ENCODE measurements at regions not wholly inside any gene's neighbourhood (a gene's known extent, or its start where the extent isn't known, plus 50 kb on each side); places are given as distances from the start of the nearest gene placed in this dataset.

DNA sequence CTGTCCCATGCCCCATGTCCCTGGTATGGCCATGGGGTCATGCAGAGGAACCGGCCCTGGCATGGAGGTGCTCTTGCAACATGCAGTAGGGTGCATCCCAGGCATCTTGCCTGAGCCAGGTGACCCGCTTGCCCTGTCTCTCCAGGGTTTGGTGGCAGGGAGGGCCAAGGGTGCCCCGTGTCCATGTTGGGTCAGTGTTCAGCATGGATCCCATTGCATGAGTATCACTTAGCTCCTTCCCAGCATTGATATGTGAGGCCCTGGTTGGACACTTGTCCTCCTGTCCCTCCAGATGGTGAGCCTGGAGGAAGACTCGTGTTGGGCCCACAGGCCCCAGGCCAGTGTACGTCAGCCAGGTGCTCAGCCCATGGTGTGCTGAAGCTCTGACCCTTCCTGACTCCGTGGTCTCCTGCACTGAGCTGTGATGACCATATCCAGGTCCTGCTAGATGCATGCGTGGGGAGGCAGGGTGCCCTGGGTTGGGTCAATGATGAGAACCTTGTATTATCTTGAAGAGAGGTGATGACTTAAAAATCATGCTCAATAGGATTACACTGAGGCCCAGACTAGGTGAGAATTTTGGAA is 205.0 kb downstream of the UBE3A start:
- DNase-seq (ENCODE audit: low read depth) = no peak
- TF ChIP-seq, protein P1, sequence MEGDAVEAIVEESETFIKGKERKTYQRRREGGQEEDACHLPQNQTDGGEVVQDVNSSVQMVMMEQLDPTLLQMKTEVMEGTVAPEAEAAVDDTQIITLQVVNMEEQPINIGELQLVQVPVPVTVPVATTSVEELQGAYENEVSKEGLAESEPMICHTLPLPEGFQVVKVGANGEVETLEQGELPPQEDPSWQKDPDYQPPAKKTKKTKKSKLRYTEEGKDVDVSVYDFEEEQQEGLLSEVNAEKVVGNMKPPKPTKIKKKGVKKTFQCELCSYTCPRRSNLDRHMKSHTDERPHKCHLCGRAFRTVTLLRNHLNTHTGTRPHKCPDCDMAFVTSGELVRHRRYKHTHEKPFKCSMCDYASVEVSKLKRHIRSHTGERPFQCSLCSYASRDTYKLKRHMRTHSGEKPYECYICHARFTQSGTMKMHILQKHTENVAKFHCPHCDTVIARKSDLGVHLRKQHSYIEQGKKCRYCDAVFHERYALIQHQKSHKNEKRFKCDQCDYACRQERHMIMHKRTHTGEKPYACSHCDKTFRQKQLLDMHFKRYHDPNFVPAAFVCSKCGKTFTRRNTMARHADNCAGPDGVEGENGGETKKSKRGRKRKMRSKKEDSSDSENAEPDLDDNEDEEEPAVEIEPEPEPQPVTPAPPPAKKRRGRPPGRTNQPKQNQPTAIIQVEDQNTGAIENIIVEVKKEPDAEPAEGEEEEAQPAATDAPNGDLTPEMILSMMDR (IDR thresholded peaks at IDR 0.05; ENCODE audit: control insufficient read depth, insufficient read depth, low read depth, low read length, missing control alignments) = no peak
- H3K4me3 ChIP-seq (ENCODE audit: control insufficient read depth, low read depth, low read length) = no peak overlapping the region

DNA sequence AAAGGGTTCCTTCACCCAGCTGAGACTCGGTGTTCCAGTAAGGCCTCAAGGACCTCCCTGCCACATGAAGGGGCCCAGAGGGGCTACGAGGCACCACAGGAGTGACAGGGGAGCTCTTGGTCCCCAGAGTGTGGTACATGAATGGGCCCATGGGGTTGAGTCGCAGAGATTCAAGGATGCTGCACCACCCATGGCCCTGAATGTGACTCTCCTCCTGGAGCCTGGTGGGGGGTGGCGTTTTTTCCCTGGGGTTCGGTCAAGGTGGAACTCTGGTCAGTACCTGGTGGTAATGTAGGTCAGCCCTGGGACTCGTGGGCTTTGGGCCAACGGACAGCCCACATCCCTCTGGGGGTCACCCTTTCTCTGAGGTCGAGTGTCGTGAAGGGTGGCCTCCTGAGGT is 204.0 kb downstream of the UBE3A start:
- DNase-seq (ENCODE audit: low read depth) = no peak
- H3K4me3 ChIP-seq (ENCODE audit: control insufficient read depth, low read depth, low read length) = no peak overlapping the region
- TF ChIP-seq, protein P1 (IDR thresholded peaks at IDR 0.05; ENCODE audit: control insufficient read depth, insufficient read depth, low read depth, low read length, missing control alignments) = no peak

DNA sequence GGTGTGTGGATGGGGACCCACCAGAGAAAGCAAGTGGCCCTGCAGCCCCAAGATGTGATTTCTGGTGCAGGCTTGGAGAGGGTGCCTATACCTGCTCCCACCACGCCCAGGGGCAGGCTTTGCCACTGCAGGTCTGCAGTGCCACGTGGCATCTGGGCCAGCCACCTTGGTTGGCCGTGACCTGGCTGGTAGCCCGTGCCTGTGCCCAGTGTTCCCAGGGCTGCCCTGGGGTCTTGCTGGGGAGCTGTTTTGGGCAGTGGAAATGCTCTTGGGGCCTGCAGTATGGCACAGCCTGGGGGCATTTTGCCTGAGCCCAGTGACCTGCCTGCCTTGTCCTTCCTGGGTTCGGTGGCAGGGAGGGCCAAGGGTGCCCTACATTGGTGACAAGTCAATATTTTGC is 203.4 kb downstream of the UBE3A start:
- no peak for DNase-seq (ENCODE audit: low read depth)
- TF ChIP-seq, protein P1 (IDR thresholded peaks at IDR 0.05; ENCODE audit: control insufficient read depth, insufficient read depth, low read depth, low read length, missing control alignments) = no peak
- H3K4me3 ChIP-seq (ENCODE audit: control insufficient read depth, low read depth, low read length) = no peak overlapping the region

DNA sequence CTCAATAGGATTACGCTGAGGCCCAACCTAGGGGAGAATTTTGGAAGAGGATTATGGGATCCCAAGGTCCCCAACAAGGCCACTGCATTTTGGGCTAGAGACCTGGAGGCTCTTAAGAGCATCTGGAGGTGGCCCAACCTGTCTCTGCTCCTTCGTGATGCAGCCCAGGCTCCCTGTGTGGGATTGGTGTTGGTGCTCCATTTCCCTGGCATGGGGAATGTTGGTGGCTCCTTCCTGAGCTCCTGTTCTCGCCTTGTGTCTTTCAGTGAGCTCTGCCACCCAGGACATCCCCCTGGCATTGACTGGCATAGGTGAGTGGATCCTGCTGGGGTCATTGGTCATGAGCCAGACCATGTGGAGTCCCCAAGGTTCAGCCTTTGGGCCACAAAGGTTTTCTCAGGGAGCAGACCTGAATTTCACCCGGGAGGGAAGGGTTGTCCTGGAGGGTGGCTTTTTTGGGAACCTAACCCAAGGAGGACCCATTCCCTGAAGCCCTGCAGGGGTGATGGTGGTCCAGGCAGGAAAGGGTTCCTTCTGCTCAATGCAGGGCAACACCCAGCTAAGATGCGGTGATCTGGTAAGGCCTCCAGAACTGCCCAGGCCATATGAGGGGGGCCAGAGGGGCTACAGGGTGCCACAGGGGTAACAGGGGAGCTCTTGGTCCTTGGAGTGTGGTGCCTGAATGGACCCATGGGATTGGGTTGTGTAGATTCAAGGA is 202.5 kb downstream of the UBE3A start:
- TF ChIP-seq, protein P1 (IDR thresholded peaks at IDR 0.05; ENCODE audit: control insufficient read depth, insufficient read depth, low read depth, low read length, missing control alignments) = no peak
- no peak for DNase-seq (ENCODE audit: low read depth)
- H3K4me3 ChIP-seq (ENCODE audit: control insufficient read depth, low read depth, low read length) = no peak overlapping the region

DNA sequence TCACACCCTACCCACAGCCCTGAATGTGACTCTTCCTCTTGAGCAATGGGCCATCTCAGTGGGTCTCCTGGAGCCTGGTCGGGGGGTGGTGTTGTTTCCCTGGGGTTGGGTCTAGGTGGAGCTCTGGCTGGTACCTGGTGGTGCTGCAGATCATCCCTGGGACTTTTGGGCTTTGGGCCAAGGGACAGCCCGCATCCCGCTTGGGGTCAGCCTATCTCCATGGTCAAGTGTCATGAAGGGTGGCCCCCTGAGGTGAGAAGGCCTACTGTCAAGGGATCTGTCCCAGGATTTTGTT is 202.0 kb downstream of the UBE3A start:
- DNase-seq (ENCODE audit: low read depth) = no peak
- TF ChIP-seq, protein P1 (IDR thresholded peaks at IDR 0.05; ENCODE audit: control insufficient read depth, insufficient read depth, low read depth, low read length, missing control alignments) = no peak
- H3K4me3 ChIP-seq (ENCODE audit: control insufficient read depth, low read depth, low read length) = no peak overlapping the region

DNA sequence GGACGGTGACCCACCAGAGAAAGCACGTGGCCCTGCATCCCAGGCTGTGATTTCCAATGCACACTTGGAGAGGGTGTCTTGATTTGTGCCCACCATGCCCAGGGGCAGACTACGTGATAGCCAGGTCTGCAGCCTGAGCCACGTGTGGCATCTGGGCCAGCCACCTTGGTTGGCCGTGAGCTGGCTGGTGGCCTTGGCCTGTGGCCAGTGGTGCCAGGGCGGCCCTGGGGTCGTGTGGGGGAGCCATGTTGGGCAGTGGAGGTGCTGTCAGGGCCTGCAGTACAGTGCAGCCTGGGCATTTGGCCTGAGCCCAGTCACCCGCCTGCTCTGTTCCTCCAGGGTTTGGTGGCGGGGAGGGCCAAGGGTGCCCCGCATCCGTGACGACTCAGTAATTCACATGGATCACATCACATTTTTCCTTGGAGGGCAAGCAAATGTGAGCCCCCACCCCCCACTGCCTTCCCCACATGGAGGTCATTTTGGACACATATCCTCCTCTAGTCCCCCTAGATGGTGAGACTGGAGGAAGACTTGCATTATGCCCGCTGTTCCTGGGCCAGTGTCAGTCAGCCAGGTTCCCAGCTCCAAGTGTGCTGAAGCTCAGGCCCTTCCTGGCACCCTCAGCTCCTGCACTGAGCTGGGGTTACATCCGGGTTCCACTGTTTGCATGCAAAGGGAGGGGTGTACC is 201.4 kb downstream of the UBE3A start:
- no peak overlapping the region for H3K4me3 ChIP-seq (ENCODE audit: control insufficient read depth, low read depth, low read length)
- DNase-seq (ENCODE audit: low read depth) = no peak
- TF ChIP-seq, protein P1 (IDR thresholded peaks at IDR 0.05; ENCODE audit: control insufficient read depth, insufficient read depth, low read depth, low read length, missing control alignments) = no peak
